Type B pancreatic cell (in vitro differentiated cells): ENCODE measurements at regions not wholly inside any gene's neighbourhood (a gene's known extent, or its start where the extent isn't known, plus 50 kb on each side); places are given as distances from the start of the nearest gene placed in this dataset.

Source experiments
- DNase-seq: peaks from one replicate; pipeline ENCODE4 v3.0.0; 2021; ENCODE audit warnings: mixed read lengths; ENCODE audit not compliant: unreplicated experiment; ENCODE audit errors: extremely low spot score
- H3K27ac Mint-ChIP-seq: 2 replicates; pipeline ENCODE4 v1.8.0; 2021; ENCODE audit warnings: mild to moderate bottlenecking, mixed read lengths
- H3K27me3 Mint-ChIP-seq: 2 replicates; pipeline ENCODE4 v1.8.0; 2021; ENCODE audit warnings: mixed read lengths
- H3K36me3 Mint-ChIP-seq: 2 replicates; pipeline ENCODE4 v1.8.0; 2021; ENCODE audit warnings: mixed read lengths
- H3K4me1 Mint-ChIP-seq: one replicate; pipeline ENCODE4 v1.8.0; 2021; ENCODE audit warnings: mixed read lengths; ENCODE audit not compliant: unreplicated experiment
- H3K4me3 Mint-ChIP-seq: 2 replicates; pipeline ENCODE4 v1.8.0; 2021; ENCODE audit warnings: mild to moderate bottlenecking, mixed read lengths
- H3K9me3 Mint-ChIP-seq: 2 replicates; pipeline ENCODE4 v1.8.0; 2021; ENCODE audit warnings: mixed read lengths
- TF ChIP-seq, protein P1 (sequence below): fragments of 200-600 bp; sonication (generic); conservative IDR thresholded peaks from 2 replicates; pipeline ENCODE4 v1.5.0; 2021; ENCODE audit warnings: antibody characterized with exemption, mild to moderate bottlenecking

DNA sequence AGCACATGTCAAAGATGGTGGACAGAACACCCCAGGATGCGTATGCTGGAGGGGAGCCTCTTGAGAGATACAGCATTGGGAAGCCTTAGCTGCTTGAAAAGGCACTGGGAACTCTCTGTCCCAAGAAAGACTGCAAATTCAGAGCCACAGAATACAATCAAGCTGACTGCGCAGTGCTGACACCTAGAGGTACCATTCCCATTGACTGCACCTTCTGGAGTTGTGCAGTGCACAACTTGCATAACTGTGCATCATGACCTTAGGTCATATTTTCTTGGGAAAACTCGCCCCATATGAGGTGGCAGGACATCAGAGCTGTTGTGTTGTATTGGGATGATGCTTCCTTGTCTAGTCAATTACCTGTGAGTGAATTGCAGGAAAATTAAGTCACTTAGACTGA is 646.5 kb upstream of the NOX3 start:
- H3K36me3 Mint-ChIP-seq = no peaks in the 10 kb centered on the region
- peaks cover 2% of the 10 kb centered on the region for H3K27me3 Mint-ChIP-seq
- H3K9me3 Mint-ChIP-seq = no peaks in the 10 kb centered on the region
- no peak overlapping the region for H3K27ac Mint-ChIP-seq
- DNase-seq = no peak
- H3K4me1 Mint-ChIP-seq = no peaks in the 10 kb centered on the region
- TF ChIP-seq, protein P1, sequence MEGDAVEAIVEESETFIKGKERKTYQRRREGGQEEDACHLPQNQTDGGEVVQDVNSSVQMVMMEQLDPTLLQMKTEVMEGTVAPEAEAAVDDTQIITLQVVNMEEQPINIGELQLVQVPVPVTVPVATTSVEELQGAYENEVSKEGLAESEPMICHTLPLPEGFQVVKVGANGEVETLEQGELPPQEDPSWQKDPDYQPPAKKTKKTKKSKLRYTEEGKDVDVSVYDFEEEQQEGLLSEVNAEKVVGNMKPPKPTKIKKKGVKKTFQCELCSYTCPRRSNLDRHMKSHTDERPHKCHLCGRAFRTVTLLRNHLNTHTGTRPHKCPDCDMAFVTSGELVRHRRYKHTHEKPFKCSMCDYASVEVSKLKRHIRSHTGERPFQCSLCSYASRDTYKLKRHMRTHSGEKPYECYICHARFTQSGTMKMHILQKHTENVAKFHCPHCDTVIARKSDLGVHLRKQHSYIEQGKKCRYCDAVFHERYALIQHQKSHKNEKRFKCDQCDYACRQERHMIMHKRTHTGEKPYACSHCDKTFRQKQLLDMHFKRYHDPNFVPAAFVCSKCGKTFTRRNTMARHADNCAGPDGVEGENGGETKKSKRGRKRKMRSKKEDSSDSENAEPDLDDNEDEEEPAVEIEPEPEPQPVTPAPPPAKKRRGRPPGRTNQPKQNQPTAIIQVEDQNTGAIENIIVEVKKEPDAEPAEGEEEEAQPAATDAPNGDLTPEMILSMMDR = no peak
- no peak overlapping the region for H3K4me3 Mint-ChIP-seq

DNA sequence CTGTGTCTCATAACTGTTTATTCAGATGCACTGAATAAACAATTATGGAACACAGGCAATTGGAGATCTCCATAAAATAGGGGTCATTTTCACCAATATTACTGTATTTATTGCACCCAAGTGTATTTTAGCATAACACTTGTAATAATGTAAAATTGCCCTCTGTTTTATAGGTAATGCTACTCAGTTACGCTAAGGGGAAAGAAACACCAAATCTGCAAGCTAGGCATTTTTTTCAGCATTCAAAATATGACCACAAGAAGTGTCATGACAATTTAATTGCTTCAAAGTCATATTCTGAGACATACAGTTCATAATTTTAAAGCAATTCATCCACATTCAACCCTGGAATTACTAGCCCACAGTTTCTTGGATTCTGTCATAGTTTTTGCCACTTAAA is 643.2 kb upstream of the NOX3 start:
- Mint-ChIP-seq H3K4me3 (no peak overlapping the region), H3K4me1 (no peaks in the 10 kb centered on the region), H3K36me3 (no peaks in the 10 kb centered on the region), H3K9me3 (no peaks in the 10 kb centered on the region), H3K27ac (no peak overlapping the region), H3K27me3 (no peaks in the 10 kb centered on the region)
- DNase-seq = no peak
- TF ChIP-seq, protein P1 = no peak

DNA sequence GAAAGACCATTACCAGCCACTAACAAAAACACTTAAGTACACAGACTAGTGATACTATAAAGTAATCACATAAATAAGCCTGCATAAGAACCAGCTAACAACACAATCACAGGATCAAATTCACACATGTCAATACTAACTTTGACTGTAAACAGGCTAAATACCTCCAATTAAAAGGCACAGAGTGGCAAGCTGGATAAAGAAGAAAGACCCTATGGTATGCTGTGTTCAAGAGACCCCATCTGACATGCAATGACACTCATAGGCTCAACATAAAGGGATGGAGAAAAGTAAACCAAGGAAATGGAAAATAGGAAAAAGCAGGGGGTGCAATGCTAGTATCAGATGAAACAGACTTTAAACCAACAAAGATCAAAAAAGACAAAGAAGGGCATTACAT is 631.8 kb upstream of the NOX3 start:
- DNase-seq = no peak
- no peak overlapping the region for H3K27ac Mint-ChIP-seq
- H3K36me3 Mint-ChIP-seq = no peaks in the 10 kb centered on the region
- no peaks in the 10 kb centered on the region for H3K27me3 Mint-ChIP-seq
- H3K4me3 Mint-ChIP-seq = no peak overlapping the region
- H3K4me1 Mint-ChIP-seq = no peaks in the 10 kb centered on the region
- TF ChIP-seq, protein P1 = no peak
- peaks cover 17% of the 10 kb centered on the region for H3K9me3 Mint-ChIP-seq

DNA sequence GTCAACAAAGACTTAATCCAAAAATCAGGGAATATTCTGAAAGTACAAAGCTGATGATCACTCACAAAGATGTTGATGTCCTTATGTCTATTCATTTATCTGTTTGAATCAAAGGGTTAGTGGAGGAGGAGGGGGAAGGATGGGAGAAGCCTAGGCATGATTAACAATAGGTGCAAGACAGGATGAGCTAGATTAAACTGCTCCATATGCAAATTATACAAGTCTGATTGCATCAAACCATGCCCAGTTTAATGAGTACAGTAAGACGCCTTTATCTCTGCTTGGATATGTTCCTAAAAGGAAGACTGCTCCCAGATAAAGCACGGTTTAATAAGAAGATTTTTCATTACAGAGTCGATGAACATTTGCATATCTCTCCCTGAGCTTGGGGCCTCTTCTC is 626.4 kb upstream of the NOX3 start:
- DNase-seq = no peak
- Mint-ChIP-seq H3K27me3 (no peaks in the 10 kb centered on the region), H3K36me3 (no peaks in the 10 kb centered on the region), H3K9me3 (peaks cover 3% of the 10 kb centered on the region), H3K4me3 (no peak overlapping the region), H3K27ac (no peak overlapping the region), H3K4me1 (no peaks in the 10 kb centered on the region)
- TF ChIP-seq, protein P1 = no peak

DNA sequence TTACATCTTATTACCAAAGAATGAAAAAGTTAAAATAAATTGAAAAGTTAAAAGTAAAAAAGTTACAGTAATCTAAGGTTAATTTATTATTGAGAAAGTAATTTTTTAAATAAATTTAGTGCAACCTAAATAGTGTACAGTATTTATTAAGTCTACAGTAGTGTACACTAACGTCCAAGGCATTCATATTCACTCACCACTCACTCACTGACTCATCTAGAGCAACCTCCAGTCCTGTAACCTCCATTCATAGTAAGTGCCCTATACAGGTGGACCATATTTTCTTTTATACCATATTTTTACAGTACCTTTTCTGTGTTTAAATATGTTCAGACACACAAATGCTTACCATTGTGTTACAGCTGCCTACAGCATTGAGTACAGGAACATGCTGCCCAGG is 624.7 kb upstream of the NOX3 start:
- Mint-ChIP-seq H3K27ac (no peak overlapping the region), H3K36me3 (no peaks in the 10 kb centered on the region), H3K4me3 (no peak overlapping the region), H3K4me1 (no peaks in the 10 kb centered on the region), H3K9me3 (no peaks in the 10 kb centered on the region), H3K27me3 (no peaks in the 10 kb centered on the region)
- DNase-seq = no peak
- TF ChIP-seq, protein P1 = no peak

DNA sequence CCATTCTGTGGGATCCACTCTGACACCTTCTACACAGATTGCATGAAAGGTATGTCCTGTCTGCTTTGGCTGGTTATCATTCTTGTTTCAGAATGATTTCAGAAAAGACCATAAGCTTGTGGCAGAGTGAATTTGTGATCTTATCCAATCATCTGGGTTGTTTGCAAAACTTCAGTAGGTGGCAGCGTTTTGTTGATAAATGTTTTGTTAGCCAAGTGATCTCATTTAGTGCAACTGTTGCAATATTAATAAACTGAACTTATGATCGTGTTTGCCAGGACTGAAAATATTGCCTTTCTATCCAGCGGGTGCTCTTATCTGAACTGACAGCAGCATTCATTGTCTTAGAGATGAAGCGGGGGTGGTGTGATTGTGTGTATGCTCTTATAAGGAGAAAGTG is 613.2 kb upstream of the NOX3 start:
- Mint-ChIP-seq H3K36me3 (no peaks in the 10 kb centered on the region), H3K27me3 (no peaks in the 10 kb centered on the region), H3K4me3 (no peak overlapping the region), H3K27ac (no peak overlapping the region), H3K9me3 (no peaks in the 10 kb centered on the region), H3K4me1 (no peaks in the 10 kb centered on the region)
- no peak for DNase-seq
- TF ChIP-seq, protein P1 = no peak
